ENCODE measurements at regions not wholly inside any gene's neighbourhood (a gene's known extent, or its start where the extent isn't known, plus 50 kb on each side); places are given as distances from the start of the nearest gene placed in this dataset.

GRCh38 chr6:14306151-14306906 is 188.8 kb downstream of the CD83 start:
- intact Hi-C loops (cut with DNase I) = no loop called here
- no peak for DNase-seq (ENCODE audit: low spot score)

DNA sequence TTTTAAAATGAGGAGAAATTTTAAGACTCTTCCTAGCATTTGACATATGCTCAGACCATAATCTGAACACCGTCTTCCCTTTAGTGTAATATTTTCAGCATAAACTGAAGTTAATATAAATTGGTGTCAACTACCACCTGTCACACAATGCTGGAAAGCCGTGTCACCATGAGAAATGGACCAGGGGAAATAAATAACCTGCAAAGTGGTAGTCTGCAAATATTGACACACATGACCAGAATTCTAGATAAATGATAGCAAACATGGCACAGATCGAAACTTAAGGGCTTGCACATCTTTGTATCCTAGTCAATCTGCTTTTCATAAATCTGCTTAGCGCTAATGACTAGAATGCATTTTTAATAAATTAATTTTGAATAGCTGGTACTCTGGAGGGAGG is 191.9 kb downstream of the CD83 start:
- intact Hi-C loops (cut with DNase I) = no loop called here
- no peak for DNase-seq (ENCODE audit: low spot score)

- DNase-seq (ENCODE audit: low spot score) = no peak
- intact Hi-C loops (cut with DNase I) = no loop called here
Observed at GRCh38 chr6:14309951-14310445, 192.4 kb downstream of the CD83 start.

GRCh38 chr6:14310960-14311359 is 193.4 kb downstream of the CD83 start:
- intact Hi-C loops (cut with DNase I) = no loop called here

DNA sequence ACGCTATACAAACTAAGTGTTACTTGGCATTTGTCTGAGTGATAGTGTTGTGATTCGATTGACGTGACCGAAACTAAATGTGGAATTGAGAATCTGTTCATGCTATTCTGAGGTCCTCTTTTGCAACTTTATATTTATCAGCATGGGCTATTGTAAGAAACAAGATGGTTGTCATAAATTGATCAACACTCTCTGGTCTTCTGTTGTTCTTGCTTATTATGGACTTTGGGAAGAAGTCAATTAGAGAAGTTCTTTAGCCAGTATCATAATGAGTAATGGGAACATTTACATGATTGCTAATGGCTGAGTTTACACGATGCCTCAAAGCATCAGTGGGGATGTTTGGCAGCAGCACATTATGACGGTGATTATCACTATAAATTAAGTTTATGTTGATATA is 195.0 kb downstream of the CD83 start:
- intact Hi-C loops (cut with DNase I) = no loop called here

More at GRCh38 chr6:14310960-14311359, 193.4 kb downstream of the CD83 start:
- no peak for DNase-seq (ENCODE audit: low spot score)

DNA sequence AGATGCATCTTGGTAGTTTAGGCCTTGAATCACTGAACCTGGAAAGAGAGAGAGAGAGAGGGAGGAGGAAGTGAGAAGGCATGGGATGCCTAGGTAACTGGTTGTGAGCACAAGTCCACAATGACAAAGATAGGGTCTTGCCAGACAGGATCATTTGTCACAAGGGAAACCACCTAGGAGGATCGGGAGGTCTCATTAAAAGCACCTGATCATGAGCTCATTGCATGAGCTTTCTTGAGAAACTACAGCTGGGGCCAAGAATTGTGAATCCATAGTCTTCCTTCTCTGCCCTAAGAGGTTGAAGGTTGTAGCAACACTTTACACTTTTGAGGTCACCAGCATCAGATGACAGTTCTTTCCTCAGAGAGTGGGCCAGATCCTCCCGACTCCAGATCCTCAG is 195.7 kb downstream of the CD83 start:
- intact Hi-C loops (cut with DNase I) = no loop called here
- no peak for DNase-seq (ENCODE audit: low spot score)

More for the DNA sequence above, 195.0 kb downstream of the CD83 start:
- no peak for DNase-seq (ENCODE audit: low spot score)

- intact Hi-C loops (cut with DNase I) = no loop called here
- DNase-seq (ENCODE audit: low spot score) = no peak
Observed at GRCh38 chr6:14315353-14315752, 197.8 kb downstream of the CD83 start.

GRCh38 chr6:14316651-14317386 is 199.2 kb downstream of the CD83 start:
- DNase-seq (ENCODE audit: low spot score) = no peak
- intact Hi-C loops (cut with DNase I) = no loop called here

- intact Hi-C loops (cut with DNase I) = no loop called here
- no peak for DNase-seq (ENCODE audit: low spot score)
Observed at GRCh38 chr6:14317387-14317970, 199.9 kb downstream of the CD83 start.

DNA sequence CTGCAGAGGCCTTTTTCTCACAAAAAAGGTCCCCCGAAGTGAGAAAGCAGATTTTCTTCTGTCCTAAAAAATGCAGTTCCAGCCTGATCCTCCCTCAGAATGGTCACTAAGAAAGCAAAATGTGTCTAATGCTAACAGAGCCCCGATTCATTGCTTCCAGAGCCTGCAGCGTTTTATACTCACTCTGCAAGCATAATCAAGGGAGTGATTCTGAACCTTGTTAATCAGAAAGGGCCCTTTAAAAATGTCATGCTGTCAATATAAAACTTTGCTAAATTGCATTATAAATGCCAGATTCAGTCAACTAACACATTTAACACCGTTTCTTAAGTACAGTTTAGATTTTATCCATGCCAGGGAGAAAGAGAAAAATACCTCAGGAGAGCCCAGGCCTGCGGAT is 202.8 kb downstream of the CD83 start:
- intact Hi-C loops (cut with DNase I) = no loop called here
- DNase-seq (ENCODE audit: low spot score) = no peak

DNA sequence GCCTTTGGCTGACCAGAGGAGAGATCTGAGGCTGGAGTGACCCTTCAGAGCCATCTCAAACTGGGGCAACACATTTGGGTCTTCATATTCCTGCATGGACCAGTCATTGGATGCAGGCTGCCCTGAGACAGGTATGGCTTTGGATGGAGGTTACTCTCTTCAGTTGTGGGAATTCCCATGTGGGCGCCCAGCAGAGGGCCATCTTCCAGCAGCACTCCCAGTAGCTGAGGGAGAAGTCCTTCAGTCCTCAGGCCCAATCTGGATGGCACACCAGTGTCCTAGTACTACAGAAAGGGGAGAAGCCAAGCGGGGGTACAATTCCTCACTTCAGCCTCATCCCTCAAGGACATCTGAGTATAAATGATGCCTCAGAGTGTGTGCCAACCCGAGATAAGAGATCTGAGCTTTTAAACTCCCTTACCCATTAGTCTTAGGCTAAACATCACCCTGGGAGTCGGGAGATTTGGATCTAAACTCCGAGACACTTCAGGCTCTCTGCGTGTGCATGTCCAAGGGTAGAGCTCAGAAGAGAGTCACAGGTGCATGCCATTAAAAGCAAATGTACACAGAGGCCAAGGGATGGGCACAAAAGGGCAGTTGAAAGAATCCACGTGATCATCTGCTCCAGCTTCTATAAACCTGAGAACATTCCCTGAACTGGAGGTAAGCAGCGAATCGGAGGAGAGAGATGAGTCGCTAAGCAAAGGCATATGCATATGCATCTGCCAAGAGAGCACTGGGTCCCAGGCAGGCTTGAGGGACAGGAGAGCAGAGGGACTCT is 204.6 kb downstream of the CD83 start:
- DNase-seq (ENCODE audit: low spot score) = no peak
- intact Hi-C loops (cut with DNase I) = no loop called here

DNA sequence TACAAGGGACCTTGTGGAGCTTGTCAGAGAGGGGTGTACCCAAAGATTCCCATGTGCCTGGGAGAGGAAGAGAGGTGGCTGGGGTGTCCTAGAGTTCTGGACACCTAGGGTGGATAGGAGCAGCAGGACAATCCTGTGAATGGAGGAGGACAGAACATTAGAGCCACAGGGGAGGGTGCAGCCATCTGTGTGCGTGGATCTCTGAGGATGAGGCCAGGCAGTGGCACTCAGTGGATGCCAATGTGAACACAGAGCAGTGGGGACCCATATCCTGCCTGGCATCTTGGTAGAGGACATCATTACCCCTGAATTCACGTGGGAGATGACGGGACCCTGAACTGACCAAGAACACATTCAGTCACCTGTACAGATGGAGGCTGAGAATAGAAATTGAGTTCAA is 205.3 kb downstream of the CD83 start:
- intact Hi-C loops (cut with DNase I) = no loop called here
- DNase-seq (ENCODE audit: low spot score) = no peak

DNA sequence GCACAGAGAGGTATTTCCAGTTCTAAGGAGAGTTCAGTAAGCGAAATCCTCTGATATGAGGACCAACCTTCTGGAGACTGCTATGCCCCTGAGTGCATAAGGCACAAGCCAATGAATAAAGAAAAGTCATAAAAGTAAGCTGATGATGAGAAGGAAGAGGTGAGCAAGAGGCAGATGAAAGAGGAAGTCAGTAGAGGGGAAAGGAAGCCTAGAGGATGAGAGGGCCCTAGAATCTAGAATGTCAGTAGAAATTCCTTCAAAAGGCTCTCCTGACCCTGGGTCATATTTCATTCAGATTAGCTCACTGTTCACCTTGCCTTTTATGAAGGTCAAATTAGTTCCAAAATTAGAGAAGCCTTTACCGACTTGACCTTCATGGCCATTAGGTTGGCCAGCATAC is 209.2 kb downstream of the CD83 start:
- intact Hi-C loops (cut with DNase I) = no loop called here
- DNase-seq (ENCODE audit: low spot score) = no peak

DNA sequence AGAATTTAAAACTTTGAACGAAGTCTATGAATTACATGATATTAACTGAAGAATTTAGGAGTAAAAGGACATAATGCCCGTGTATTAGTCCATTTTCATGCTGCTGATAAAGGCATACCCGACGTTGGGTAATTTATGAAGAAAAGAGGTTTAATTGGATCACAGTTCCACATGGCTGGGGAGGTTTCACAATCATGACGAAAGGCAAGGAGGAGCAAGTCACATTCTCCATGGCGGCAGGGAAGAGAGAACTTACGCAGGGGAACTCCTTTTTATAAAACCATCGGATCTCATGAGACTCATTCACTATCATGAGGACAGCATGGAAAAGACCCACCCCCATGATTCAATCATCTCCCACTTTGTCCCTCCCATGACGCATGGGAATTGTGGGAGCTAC is 210.6 kb downstream of the CD83 start:
- no peak for DNase-seq (ENCODE audit: low spot score)
- intact Hi-C loops (cut with DNase I) = no loop called here

- no peak for DNase-seq (ENCODE audit: low spot score)
- intact Hi-C loops (cut with DNase I) = no loop called here
Observed at GRCh38 chr6:14333556-14334305, 216.2 kb downstream of the CD83 start.

- intact Hi-C loops (cut with DNase I) = no loop called here
- DNase-seq (ENCODE audit: low spot score) = no peak
Observed at GRCh38 chr6:14335071-14335470, 217.5 kb downstream of the CD83 start.

GRCh38 chr6:14337152-14337551 is 219.6 kb downstream of the CD83 start:
- intact Hi-C loops (cut with DNase I) = no loop called here
- no peak for DNase-seq (ENCODE audit: low spot score)

DNA sequence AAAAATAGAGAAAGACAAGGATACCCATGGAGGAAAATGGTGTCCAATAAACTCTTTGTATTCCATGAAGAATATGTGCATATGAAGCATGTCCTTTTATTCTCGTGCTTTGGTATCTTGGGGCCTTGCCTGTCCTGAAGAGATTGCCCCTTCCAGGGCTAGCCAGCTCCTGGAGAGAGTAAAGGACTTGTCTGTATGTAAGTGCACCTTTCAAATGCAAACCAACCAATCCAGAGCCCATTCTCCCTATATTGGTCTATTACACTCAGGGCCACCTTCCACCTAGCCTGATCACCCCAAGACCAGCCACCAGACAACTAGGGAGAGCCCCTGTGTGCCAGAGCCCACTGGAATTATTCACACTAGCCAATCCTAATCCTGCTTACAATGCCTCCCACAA is 221.6 kb downstream of the CD83 start:
- no peak for DNase-seq (ENCODE audit: low spot score)
- intact Hi-C loops (cut with DNase I) = no loop called here
